CD4-positive, alpha-beta T cell (primary cell): ENCODE measurements at regions not wholly inside any gene's neighbourhood (a gene's known extent, or its start where the extent isn't known, plus 50 kb on each side); places are given as distances from the start of the nearest gene placed in this dataset.

Source experiments
- ATAC-seq: fragments of 200-7000 bp; cut with Tn5 transposase; one replicate; pipeline ENCODE4 v1.10.0; 2022; ENCODE audit warnings: mild to moderate bottlenecking; ENCODE audit not compliant: poor library complexity
- CTCF ChIA-PET: fragments of 350-600 bp; sonication (Branson Sonifier 250); formaldehyde crosslinking; loops from one replicate; lab custom pipeline; 2021; ENCODE audit warnings: antibody characterized with exemption, inconsistent platforms; lab: Charles Lee
- POLR2A ChIA-PET: fragments of 350-600 bp; sonication (Branson Sonifier 250); formaldehyde crosslinking; loops from one replicate; lab custom pipeline; 2021; ENCODE audit warnings: antibody characterized with exemption, inconsistent platforms; lab: Charles Lee
- DNase-seq, 14 experiments: peaks; one replicate each; pipeline ENCODE4 v3.0.0-alpha.2; 2013 to 2020; ENCODE audit warnings: mixed read lengths in 2 of 14
- H3K27ac ChIP-seq, 2 donors: one replicate each; pipeline versions ENCODE4 v1.5.1 to v1.7.0; 2013; ENCODE audit warnings: low read length in 2 of 2, low read depth in 1 of 2, mild to moderate bottlenecking in 1 of 2
- H3K27me3 ChIP-seq, 2 experiments: 1 replicate in 1 of 2; 2 replicates in 1 of 2; pipeline versions ENCODE4 v1.6.1 to v1.7.0; 2013; ENCODE audit warnings: low read length in 2 of 2, control low read depth in 1 of 2, mild to moderate bottlenecking in 1 of 2, moderate library complexity in 1 of 2; ENCODE audit not compliant: insufficient read depth in 2 of 2, control insufficient read depth in 1 of 2
- H3K36me3 ChIP-seq: one replicate; pipeline ENCODE4 v1.6.1; 2013; ENCODE audit warnings: low read length, control low read depth; ENCODE audit not compliant: insufficient read depth
- H3K4me1 ChIP-seq: one replicate; pipeline ENCODE4 v1.6.1; 2013; ENCODE audit warnings: low read length, control low read depth; ENCODE audit not compliant: insufficient read depth
- H3K4me3 ChIP-seq: one replicate; pipeline ENCODE4 v1.5.1; 2013; ENCODE audit warnings: mild to moderate bottlenecking, low read length, moderate library complexity
- H3K9me3 ChIP-seq, 2 experiments: 1 replicate in 1 of 2; 2 replicates in 1 of 2; pipeline versions ENCODE4 v1.6.1 to v1.7.0; 2013; ENCODE audit warnings: low read length in 2 of 2, mild to moderate bottlenecking in 2 of 2, control low read depth in 1 of 2, moderate library complexity in 1 of 2; ENCODE audit not compliant: control insufficient read depth in 1 of 2, insufficient read depth in 1 of 2
- H3K27ac Mint-ChIP-seq: one replicate; pipeline ENCODE4 v1.8.0; 2020; ENCODE audit warnings: mixed read lengths
- H3K27me3 Mint-ChIP-seq: one replicate; pipeline ENCODE4 v1.8.0; 2021; ENCODE audit warnings: mixed read lengths
- H3K36me3 Mint-ChIP-seq: one replicate; pipeline ENCODE4 v1.8.0; 2021; ENCODE audit warnings: low read depth, mixed read lengths
- H3K4me1 Mint-ChIP-seq: one replicate; pipeline ENCODE4 v1.8.0; 2021; ENCODE audit warnings: low read depth, mixed read lengths
- H3K4me3 Mint-ChIP-seq: one replicate; pipeline ENCODE4 v1.8.0; 2020; ENCODE audit warnings: mild to moderate bottlenecking, mixed read lengths
- H3K9me3 Mint-ChIP-seq: one replicate; pipeline ENCODE4 v1.8.0; 2020; ENCODE audit warnings: mixed read lengths
- CTCF ChIP-seq: fragments of 200-600 bp; IDR thresholded peaks from one replicate; pipeline ENCODE4 v1.8.0; 2022; ENCODE audit warnings: antibody characterized with exemption, mild to moderate bottlenecking
- intact Hi-C, 2 experiments: fragments of 100-400 bp; cut with DNase I in 1 of 2; cut with micrococcal nuclease in 1 of 2; formaldehyde crosslinking; loops; one replicate each; pipeline versions ENCODE4 v1.15.1 to v1.9.0; 2023 to 2025; cut with DNase I, micrococcal nuclease

- no peaks in the 10 kb centered on the region for H3K27me3 ChIP-seq
Observed at GRCh38 chr16:17845031-17845430, 374.3 kb upstream of the XYLT1 start.

DNA sequence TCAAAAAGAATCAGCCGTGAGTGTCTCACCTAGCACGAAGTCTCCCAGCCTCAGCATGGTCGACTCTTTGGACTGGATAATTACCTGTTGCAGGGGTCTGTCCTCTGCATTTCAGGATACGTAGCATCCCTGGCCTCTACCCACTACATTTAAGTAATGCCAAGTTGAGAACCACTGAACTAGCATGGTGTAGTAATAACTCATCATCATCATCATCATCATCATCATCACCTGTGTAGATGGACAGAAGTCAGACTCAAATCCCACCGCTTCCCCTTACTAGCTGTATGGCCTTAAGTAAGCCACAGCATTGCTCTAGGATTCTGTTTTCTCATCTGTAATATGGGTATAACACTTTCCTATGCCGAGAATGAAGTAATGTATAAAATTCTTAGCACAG lies 373.1 kb upstream of the XYLT1 start:
- Histone ChIP-seq H3K27me3 (no peaks in the 10 kb centered on the region), H3K9me3 (no peaks in the 10 kb centered on the region), H3K4me1 (no peaks in the 10 kb centered on the region), H3K27ac (no peak overlapping the region), H3K36me3 (no peaks in the 10 kb centered on the region), H3K4me3 (no peak overlapping the region)
- Mint-ChIP-seq H3K36me3 (no peaks in the 10 kb centered on the region), H3K9me3 (no peaks in the 10 kb centered on the region), H3K4me3 (no peak overlapping the region), H3K27me3 (peaks cover 11% of the 10 kb centered on the region), H3K4me1 (no peaks in the 10 kb centered on the region), H3K27ac (no peak overlapping the region)
- TF ChIP-seq CTCF: no peak
- ATAC-seq (no peak), DNase-seq (no peak)
- ChIA-PET CTCF (no interaction called here), POLR2A (no interaction called here)
- intact Hi-C loops: no loop called here

More at GRCh38 chr16:17845031-17845430, 374.3 kb upstream of the XYLT1 start:
- intact Hi-C loops: no loop called here
- H3K27ac ChIP-seq: no peak overlapping the region
- no peaks in the 10 kb centered on the region for H3K36me3 Mint-ChIP-seq
- CTCF ChIA-PET: no interaction called here
- no peaks in the 10 kb centered on the region for H3K36me3 ChIP-seq
- no peaks in the 10 kb centered on the region for H3K9me3 Mint-ChIP-seq
- H3K4me3 ChIP-seq: no peak overlapping the region
- H3K4me1 ChIP-seq: no peaks in the 10 kb centered on the region
- POLR2A ChIA-PET: no interaction called here
- H3K27me3 Mint-ChIP-seq: peaks cover 5% of the 10 kb centered on the region
- no peak for TF ChIP-seq CTCF
- H3K9me3 ChIP-seq: no peaks in the 10 kb centered on the region
- ATAC-seq (no peak), DNase-seq (no peak)
- H3K27ac Mint-ChIP-seq: no peak overlapping the region
- H3K4me3 Mint-ChIP-seq: no peak overlapping the region
- no peaks in the 10 kb centered on the region for H3K4me1 Mint-ChIP-seq

- Histone ChIP-seq H3K4me1 (no peaks in the 10 kb centered on the region), H3K27me3 (no peaks in the 10 kb centered on the region), H3K4me3 (no peak overlapping the region), H3K27ac (no peak overlapping the region), H3K36me3 (no peaks in the 10 kb centered on the region), H3K9me3 (no peaks in the 10 kb centered on the region)
- H3K4me3 Mint-ChIP-seq: no peak overlapping the region
- no peaks in the 10 kb centered on the region for H3K9me3 Mint-ChIP-seq
- H3K36me3 Mint-ChIP-seq: no peaks in the 10 kb centered on the region
- POLR2A ChIA-PET: no interaction called here
- ATAC-seq (no peak), DNase-seq (no peak)
- intact Hi-C loops: no loop called here
- peaks cover 16% of the 10 kb centered on the region for H3K27me3 Mint-ChIP-seq
- CTCF ChIA-PET: no interaction called here
- no peak for TF ChIP-seq CTCF
- no peaks in the 10 kb centered on the region for H3K4me1 Mint-ChIP-seq
- H3K27ac Mint-ChIP-seq: no peak overlapping the region
Observed at GRCh38 chr16:17839907-17840306, 369.1 kb upstream of the XYLT1 start.
